HUDEP-2 (cell line): ENCODE measurements at regions not wholly inside any gene's neighbourhood (a gene's known extent, or its start where the extent isn't known, plus 50 kb on each side); places are given as distances from the start of the nearest gene placed in this dataset.
A peak's percentile ranks its signal among the peaks of the same experiment; 100 is the strongest.
"Not testable (repeated sequence)": the region's sequence is repeated elsewhere in the genome, so short reads cannot be mapped to it uniquely, and the experiment has no call there.

Experiments
- DNase-seq, 76 experiments: peaks; one replicate each; lab custom pipeline; 2025; ENCODE audit not compliant: unreplicated experiment in 76 of 76; lab: John Stamatoyannopoulos, UW

DNA sequence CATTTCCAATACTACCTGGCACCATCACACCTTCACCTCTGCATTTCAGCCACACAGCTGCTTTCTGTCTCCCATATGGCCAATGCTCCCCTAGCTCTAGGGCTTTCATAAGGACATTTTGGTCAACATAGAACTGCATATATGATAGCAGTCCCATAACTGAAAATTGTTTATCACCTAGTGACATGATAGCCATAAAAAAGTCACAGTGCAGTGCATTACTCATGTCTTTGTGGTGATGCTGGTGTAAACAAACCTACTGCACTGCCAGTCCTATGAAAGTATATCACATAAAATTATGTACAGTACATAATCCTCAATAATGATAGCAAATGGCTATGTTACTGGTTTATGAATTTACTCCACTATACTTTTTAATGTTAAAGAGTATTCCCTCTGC lies 221.0 kb downstream of the NAF1 start:
- no peak for DNase-seq

DNA sequence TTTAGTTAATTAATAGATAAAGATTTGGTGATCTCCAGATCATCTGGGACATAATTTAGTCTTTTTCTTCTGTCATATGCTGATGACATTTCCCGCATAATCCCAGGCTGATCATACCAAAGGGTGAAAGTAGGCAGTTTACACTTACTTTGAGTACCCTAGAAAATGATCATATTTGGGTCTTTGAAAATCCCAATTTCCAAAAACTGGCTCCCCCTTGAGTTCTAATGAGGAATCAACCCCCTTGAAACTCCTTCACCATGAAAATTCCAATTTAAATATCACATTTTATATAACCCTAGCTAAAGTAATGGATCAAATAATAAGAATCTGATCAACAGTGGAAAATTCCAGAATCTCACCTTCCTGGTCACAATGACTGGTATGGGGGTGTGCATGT lies 223.4 kb downstream of the NAF1 start:
- DNase-seq, result no peak

DNA sequence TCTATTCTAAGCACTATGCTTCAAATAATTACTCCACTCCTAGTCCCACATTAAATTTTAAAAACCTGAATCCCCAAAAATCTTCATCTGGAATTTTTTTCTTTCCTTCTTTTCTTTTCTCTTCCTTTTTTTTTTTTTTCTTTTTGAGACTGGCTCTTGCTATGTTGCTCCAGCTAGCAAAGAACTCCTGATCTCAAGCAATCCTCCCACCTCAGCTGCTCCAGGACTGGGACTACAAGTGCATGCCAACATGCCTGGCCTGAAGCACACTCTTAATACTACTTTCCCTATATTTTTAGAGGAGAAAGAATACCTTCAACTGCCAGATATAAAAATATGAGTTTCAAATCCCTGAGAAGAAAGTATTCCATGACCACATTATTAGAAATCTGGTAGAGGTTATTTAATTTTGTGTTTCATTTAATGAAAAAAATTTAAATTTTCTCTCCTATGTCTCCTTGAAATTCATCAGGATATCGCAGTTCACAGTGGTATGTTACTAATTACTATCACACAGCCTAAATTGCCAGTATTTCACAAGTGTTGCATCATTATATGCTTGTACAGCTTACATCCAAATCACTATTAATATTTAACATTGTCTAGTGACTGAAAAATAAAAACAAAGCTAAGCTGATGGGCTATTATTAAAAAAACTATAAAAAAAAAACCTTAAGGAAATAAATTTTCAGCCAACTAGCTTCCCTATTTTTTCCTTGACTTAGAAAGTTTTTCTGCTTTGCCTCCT lies 227.8 kb downstream of the NAF1 start:
- DNase-seq, result no peak

DNA sequence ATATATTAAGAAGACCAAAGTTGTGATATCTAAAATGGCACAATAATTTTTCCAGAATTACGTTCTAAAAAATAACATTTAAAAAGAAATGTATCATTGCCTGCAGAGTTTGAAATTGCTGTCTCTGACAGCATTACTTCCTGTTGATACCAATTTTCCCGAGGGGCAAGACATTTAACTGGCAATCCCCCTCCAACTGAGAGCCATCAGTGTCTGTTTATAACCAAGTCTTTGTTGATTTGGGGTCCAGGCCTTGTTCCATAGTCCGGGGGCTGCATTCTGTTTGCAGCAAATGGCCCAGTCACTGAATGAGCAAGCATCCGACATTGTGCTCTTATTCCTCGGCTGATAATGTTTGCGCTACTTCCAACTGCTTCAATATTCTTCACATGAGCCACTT lies 231.5 kb downstream of the NAF1 start:
- no peak for DNase-seq

DNA sequence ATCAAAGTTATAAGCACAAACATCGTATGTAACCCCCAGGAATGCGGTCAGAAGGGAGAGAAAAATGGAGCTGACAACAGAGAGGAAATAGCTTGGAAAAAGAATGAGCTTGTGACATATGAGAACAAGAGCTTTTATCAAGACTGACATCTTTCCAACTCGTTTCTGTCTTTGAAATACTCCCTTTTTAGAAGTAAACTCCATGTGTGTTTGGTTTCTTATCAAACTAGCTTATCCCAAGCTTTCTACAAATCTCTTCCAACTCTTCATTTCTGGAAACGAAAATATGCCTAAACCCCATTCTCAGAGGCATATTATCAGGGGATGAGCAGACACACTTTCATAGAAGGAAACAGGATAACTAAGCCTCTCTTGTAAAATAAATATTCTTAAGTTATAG lies 235.4 kb downstream of the NAF1 start:
- no peak for DNase-seq

DNA sequence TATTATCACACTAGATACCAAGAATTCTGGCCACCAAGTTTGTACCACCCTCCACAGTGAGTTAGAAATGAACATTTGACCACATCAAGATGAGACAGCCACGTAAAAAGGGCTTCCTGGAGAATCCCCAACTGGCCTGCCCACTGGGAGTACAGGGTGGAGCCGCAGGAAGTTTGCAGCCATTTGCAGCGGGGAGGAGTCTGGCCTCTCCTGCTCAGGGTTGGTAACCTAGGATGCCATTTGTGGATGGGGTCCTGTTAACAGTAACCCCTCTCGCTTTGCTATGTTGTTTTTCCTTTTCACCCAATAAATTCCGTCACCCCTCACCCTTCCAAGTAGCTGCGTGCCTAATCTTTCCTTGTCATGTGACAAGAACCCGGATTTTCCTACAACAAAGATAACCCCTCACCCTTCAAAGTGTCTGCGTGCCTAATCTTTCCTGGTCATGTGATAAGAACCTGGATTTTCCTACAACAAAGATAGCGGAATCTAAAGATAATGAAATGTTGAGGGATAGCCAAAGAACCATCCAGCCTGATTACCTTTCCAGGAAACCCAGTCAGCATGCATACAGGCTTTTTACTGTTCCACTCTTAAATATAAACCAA lies 245.4 kb downstream of the NAF1 start:
- DNase-seq, result no peak

DNA sequence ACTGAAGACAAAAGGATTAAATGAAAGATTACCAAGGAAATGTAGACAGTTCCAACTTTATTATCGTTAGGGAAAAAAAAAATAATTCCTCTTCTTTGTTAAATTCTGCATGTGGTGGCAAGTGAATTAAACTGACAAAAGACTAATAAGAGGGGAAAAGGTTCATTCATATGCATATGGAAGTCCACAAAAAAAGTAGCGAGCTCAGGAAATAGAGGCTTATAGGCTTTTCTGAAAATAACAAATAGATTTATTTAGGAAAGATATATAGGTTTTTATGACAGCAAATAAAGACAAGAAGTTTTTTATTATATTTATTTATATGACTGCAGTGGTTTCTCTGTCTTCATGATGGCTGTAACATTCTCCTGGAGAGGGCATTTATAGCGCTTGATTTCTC lies 246.0 kb downstream of the NAF1 start:
- DNase-seq, result no peak

DNA sequence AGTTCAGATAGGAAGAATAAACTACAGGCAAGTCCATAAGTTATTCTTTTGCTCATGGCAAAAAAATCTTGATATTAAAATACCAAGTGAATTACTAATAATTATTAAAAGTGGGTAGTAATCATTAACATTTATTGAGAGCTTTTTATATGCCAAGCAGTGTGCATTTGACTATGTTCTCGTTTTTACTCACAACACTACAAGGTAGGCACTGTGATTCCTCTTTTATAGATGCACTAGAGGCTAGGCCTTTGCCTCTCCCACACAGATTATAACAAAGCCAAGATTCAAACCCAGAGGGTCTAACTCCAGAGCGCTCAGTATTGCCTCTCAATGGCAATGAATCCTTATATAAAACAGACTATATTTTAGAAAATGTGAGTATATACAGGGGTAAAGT lies 254.2 kb downstream of the NAF1 start:
- no peak for DNase-seq

DNA sequence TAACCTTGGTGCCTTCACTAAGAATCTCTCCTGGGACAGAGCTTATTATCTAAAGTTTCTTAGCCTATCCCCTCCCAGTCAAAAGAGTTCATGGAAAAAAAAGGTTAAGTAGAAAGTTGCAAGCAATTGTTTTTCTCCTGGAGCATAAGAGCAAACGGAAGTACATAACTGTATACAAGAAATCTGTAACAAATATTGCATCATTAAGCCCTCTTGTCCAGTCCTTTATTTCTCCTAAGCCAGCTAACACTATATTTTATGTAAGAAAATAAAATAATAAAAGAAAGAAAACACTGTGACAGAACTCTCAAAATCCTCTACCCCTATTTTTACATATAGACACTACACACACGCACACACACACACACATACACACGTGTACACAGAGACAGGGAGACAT lies 255.3 kb downstream of the NAF1 start:
- DNase-seq, result no peak

DNA sequence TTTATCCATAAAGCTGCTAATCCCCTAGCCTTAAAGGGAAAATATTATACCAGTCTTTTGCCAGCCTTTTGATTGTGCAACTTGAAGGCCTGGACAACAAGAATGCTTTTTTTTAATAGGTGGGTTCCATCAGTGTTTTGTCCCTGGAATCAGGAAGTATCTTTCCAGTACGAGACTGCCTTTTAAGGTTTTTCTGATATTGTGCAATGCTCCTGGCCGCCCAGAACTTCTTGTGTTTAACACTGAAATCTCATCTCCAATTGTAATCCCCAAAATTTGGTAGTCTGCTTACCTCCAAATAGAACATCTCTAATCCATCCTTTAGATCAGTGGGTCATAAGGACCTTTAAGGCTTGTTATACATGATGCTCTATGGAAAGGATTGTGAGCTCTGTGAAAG lies 256.7 kb downstream of the NAF1 start:
- DNase-seq, result no peak

DNA sequence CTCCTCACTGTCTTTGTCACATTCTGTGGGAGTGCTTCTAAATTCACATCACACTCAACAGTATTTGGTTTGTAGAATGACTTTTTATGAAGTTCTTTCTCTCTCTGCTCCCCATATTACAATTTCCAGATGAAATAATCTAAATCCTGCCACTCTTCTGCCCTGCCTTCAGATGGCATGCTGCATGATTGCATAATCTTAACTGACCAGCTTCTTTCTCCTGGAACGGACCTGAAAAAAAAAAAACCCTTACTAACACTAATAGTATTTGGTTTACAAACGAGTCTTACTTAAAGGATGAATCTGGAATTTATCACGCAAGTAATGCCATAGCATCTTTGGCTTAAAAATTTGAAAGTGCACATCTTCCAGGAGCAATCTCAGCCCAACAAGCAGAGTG lies 272.3 kb downstream of the NAF1 start:
- DNase-seq, result no peak

DNA sequence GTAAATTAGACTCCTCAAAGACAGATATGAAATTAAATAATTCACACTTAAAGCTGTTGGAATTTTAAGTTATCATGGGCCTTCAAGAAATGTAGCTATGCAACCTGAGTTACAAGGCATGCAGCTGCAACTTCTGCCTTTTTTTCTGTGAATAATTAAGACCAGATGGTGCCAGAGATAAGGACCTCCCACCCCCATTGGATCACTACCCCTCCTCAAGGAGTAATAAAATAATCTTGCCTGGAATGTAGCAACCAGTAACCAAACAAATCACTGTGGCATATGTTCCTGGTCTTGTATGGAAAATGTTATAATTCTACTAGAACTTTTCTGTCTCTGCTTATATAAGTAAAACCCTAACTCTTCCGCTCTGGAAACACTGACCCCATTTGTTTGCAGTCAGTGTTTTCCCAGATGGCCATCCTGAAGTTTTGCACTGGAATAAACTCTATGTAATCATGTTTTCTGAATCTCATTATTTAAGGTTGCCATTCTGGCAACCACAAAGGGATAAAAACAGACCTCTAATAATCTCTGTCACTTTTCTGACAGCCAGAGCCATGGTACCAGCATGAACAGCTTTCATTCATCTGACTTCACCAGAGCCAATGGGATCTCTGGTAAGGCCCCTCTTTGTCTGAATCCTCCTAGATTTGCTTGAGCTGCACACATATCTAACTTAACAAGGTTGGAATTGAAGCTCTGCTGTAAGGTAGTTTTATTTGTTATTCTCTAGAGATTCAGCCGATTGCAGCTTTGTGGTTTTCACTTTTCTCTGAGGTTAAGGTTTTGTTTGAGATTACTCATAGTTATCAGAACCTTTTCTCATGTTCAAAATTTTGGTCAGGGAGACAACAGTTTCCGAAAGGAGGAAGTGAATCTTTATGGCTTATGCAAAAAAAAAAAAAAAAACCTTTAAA lies 274.6 kb downstream of the NAF1 start:
- DNase-seq, result no peak

DNA sequence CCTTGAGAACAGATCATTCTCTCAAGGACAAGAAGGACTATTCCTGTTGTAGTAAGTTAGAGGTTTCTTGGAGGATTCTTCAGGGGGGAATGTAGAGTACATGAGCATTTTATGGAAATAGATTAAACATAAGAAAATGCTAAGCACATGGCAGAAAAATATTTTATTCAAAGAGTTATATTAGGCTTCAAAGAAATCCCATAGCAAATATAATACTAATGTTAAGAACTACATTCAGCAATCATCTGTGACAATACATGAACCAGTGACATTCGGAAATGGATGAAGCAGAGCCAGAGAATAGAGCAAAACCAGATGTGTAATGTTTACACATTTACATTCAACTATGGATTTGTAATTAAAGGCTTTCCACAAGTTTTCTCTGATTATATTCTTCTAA lies 288.6 kb downstream of the NAF1 start:
- DNase-seq, result no peak

DNA sequence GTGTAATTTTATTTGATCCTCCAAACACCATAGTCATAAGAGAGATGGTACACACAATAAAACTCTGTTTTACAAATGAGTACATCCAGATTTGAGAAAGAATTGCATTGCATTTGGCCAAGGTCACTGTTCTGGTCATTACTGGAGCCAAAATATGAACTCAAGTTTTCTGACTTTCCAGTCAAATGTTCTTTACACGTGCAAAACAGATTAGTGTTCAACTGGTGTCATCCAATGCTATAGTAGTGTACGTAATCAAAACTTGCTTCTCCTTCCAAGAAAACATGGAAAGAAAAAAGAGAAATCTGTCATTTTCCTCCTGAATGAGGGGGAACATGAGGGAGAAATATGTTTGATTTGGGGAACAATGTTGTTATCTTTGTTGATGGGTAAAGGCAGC lies 291.9 kb downstream of the NAF1 start:
- DNase-seq, result no peak

DNA sequence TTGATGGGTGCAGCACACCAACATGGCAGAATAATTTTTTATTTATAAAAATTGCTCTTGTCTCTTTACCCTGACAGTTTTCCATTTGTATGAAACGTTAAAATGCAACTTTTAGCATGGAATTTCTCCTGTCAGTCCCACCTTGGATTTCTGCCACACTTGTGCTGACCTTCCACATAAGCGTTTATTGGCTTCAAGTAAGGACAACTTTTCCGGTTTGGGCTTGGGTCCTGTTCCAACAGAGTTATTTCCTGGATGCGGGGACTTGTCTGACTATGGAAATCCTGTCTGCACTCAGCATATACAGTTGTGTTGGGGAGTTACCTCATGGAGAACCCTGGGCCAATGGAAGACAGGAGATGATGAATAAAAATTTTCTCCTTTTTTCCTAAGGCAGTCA lies 294.7 kb downstream of the NAF1 start:
- DNase-seq, result no peak

DNA sequence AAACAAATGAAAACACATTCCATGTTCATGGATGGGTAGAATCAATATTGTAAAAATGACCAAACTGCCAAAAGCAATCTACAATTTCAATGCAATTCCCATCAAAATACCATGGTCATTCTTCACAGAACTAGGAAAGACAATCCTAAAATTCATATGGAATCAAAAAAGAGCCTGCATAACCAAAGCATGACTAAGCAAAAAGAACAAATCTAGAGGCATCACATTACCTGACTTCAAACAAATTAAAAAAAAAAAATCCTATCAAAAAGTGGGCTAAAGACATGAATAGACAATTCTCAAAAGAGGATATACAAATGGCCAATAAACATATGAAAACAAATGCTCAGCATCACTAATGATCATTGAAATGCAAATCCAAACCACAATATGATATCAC lies 297.5 kb downstream of the NAF1 start:
- no peak for DNase-seq

DNA sequence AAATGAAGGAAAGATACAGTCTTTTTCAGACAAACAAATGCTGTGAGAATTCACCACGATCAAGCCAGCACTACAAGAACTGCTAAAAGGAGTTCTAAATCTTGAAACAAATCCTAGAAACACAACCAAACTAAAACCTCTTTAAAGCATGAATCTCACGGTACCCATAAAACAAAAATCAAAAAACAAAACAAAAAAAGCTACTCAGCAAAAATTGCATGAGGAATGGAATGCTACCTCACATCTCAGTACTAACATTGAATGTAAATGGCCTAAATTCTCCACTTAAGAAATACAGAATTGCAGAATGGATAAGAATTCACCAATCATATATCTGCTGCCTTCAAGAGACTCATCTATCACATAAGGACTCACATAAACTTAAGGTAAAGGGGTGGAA lies 300.1 kb downstream of the NAF1 start:
- no peak for DNase-seq

DNA sequence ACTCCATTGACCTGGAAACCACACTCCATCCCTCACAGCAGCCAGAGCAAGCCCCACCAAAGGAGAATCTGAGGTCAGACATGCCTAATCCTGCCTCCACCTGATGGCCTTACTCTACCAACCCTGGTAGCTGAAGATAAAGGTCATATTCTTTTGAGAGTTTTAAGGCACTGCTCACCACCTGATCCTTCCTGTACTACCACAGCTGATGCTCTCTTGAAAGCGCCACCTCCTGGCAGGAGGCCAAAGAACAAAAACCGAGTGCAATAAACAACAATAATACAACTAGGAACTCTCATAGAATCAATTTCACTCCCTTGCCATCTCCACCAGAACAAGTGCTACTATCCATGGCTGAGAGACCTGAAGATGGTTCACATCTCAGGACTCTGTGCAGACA lies 301.6 kb downstream of the NAF1 start:
- peak in 2 of 76 experiments; percentile 2 to 8 for DNase-seq

DNA sequence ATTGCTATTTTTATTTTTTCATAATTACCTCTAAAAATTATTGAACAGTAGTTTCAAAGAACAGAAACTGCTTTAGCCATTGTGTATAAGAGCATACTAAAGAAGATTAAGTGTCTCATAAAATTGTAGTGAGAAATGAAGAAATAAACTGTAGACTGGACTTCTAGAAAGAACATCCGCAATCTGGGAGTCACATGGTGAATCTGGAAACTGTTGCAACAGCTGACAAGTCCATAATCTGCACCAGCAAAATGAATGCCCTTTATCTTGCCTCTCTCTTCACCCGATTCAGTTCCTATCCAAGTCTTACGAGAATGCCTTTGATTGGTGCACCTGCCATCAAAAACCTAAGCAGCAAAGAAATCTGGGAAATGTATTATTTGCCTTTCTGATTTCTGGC lies 312.9 kb downstream of the NAF1 start:
- no peak for DNase-seq

DNA sequence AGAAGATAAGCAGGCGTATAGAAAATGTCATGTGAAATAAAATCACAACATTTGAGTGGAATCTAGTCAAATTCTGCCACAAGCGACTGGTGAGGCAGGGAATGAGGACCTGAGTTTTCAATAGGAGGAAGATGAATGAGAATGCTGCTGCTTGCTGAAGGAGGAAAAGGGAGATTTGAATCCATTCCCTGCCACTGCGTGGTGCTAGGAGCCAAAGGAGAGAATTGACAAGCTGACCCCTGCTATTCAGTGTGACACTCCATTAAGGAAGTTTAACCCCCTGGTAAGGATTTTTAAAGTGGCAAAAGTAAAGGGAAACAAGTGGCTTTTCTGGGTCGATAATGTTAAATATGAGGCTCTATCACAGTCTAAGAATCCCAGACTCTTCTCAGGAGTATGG lies 314.0 kb downstream of the NAF1 start:
- no peak for DNase-seq

DNA sequence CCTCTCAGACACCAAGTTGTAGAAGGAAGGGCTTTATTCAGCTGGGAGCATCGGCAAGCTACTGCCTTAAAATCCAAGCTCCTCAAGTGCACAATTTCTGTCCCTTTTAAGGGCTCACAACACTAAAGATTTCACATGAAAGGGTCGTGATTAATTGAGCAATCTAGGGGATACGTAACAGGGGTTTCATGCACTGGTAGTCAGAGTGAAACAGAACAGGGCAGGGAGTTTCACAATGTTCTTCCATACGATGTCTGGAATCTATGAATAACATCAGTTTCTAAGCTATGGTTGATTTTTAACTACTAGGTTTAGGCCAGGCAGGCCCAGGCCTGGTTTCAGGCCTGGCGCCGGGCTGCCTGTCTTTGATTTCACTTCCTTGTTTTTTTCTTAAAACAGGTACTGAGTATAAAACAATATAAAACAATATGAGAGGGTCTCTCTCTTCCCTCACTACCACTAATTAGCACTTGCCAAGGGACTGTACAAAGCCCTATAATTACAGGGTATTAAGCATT lies 315.4 kb downstream of the NAF1 start:
- DNase-seq, result not testable (repeated sequence)

DNA sequence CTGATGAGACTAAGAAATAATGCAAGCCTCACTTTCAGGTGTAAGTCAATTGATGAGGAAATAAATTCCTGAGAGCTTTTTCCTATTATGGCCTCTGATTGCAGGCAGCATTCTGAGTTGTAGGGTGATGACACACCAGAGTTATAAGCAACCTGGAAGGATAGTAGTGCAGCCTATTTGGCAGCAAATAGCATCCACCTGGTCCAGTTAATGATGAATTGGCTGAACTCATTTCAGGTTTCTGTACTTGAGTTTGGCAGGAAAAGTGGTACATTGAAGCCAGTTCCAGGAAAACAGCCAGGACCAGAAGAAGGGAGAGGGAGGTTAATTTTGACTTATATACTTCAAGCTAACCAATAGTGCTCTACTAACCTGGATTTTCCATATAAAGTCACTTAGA lies 316.8 kb downstream of the NAF1 start:
- DNase-seq, result no peak
